ENCODE measurements at regions not wholly inside any gene's neighbourhood (a gene's known extent, or its start where the extent isn't known, plus 50 kb on each side); places are given as distances from the start of the nearest gene placed in this dataset.

DNA sequence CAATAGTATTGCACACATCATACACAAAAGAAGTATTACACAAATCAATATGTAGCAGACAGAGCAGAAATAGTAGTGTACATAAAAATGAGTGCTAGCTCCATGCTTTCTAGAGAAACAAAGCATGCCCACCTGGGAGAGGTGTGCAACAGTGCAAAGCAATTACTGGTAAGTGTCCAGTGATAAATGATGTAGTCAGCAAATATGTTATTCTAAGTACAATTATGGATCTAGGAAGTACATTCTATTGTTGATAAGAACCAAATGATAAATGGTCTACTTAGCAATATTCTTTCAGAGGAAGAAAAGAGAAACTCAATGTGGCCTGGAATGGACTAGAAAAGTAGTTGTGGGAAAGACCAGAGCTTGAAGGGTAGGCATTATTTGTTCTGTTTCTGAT lies 188.6 kb downstream of the HINT1 start (continued):
- TF ChIP-seq, protein P1, sequence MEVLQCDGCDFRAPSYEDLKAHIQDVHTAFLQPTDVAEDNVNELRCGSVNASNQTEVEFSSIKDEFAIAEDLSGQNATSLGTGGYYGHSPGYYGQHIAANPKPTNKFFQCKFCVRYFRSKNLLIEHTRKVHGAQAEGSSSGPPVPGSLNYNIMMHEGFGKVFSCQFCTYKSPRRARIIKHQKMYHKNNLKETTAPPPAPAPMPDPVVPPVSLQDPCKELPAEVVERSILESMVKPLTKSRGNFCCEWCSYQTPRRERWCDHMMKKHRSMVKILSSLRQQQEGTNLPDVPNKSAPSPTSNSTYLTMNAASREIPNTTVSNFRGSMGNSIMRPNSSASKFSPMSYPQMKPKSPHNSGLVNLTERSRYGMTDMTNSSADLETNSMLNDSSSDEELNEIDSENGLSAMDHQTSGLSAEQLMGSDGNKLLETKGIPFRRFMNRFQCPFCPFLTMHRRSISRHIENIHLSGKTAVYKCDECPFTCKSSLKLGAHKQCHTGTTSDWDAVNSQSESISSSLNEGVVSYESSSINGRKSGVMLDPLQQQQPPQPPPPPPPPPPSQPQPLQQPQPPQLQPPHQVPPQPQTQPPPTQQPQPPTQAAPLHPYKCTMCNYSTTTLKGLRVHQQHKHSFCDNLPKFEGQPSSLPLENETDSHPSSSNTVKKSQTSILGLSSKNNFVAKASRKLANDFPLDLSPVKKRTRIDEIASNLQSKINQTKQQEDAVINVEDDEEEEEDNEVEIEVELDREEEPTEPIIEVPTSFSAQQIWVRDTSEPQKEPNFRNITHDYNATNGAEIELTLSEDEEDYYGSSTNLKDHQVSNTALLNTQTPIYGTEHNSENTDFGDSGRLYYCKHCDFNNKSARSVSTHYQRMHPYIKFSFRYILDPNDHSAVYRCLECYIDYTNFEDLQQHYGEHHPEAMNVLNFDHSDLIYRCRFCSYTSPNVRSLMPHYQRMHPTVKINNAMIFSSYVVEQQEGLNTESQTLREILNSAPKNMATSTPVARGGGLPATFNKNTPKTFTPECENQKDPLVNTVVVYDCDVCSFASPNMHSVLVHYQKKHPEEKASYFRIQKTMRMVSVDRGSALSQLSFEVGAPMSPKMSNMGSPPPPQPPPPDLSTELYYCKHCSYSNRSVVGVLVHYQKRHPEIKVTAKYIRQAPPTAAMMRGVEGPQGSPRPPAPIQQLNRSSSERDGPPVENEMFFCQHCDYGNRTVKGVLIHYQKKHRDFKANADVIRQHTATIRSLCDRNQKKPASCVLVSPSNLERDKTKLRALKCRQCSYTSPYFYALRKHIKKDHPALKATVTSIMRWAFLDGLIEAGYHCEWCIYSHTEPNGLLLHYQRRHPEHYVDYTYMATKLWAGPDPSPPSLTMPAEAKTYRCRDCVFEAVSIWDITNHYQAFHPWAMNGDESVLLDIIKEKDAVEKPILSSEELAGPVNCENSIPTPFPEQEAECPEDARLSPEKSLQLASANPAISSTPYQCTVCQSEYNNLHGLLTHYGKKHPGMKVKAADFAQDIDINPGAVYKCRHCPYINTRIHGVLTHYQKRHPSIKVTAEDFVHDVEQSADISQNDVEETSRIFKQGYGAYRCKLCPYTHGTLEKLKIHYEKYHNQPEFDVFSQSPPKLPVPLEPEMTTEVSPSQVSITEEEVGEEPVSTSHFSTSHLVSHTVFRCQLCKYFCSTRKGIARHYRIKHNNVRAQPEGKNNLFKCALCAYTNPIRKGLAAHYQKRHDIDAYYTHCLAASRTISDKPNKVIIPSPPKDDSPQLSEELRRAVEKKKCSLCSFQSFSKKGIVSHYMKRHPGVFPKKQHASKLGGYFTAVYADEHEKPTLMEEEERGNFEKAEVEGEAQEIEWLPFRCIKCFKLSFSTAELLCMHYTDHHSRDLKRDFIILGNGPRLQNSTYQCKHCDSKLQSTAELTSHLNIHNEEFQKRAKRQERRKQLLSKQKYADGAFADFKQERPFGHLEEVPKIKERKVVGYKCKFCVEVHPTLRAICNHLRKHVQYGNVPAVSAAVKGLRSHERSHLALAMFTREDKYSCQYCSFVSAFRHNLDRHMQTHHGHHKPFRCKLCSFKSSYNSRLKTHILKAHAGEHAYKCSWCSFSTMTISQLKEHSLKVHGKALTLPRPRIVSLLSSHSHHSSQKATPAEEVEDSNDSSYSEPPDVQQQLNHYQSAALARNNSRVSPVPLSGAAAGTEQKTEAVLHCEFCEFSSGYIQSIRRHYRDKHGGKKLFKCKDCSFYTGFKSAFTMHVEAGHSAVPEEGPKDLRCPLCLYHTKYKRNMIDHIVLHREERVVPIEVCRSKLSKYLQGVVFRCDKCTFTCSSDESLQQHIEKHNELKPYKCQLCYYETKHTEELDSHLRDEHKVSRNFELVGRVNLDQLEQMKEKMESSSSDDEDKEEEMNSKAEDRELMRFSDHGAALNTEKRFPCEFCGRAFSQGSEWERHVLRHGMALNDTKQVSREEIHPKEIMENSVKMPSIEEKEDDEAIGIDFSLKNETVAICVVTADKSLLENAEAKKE (CRISPR knock-in tag; IDR thresholded peaks at IDR 0.05) = no peak

DNA sequence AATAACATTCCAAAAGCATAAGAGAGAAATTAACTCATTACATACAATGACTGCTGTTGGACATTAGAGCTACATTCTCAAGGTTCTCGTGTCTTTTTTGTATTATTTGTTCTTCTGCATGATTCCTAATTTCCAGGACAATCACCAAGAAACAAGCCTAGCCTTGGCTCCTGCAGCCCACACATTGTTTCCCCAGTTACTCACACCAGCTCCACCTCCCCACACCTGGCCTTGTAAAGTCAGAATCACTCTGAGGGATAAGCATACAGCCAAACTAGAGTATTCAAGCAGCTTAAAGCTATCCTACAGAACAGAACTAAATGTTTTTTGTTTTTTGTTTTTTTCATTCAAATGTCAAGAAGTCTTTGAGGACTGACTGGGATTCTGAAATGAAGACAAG lies 189.2 kb downstream of the HINT1 start:
- Mint-ChIP-seq H3K9me3 (peaks cover 4% of the 10 kb centered on the region; the same call in 2 of the 3 replicates), H3K27me3 (ENCODE audit: insufficient read depth, low read depth, poor library complexity) (peaks cover 2% of the 10 kb centered on the region), H3K36me3 (ENCODE audit: low read depth) (peaks cover under 1% of the 10 kb centered on the region; the same call in 1 of the 3 replicates), H3K27ac (0 out of 2 replicates have a peak overlapping the region, but pooled peaks have one; percentile 14), H3K4me3 (no peak overlapping the region), H3K4me1 (peaks cover 14% of the 10 kb centered on the region)
- Histone ChIP-seq H4K20me1 (replicated peaks; ENCODE audit: insufficient read depth) (no peaks in the 10 kb centered on the region), H2AFZ (peak overlapping the region; percentile 88), H3K27me3 (ENCODE audit: insufficient read depth) (no peaks in the 10 kb centered on the region), H3K4me1 (ENCODE audit: insufficient read depth) (peaks cover 6% of the 10 kb centered on the region), H3K79me2 (replicated peaks; ENCODE audit: insufficient read depth) (no peaks in the 10 kb centered on the region), H3K27ac (ENCODE audit: low read depth) (no peak overlapping the region), H3F3A (replicated peaks; ENCODE audit: low read depth) (no peaks in the 10 kb centered on the region), H3K4me3 (no peak overlapping the region), H3K9me2 (ENCODE audit: insufficient read depth) (peaks cover 5% of the 10 kb centered on the region; the same call in 1 of the 2 replicates), H3K36me3 (ENCODE audit: insufficient read depth) (no peaks in the 10 kb centered on the region), H3K4me2 (no peak overlapping the region)
- DNase-seq (ENCODE audit: low spot score) (peak; percentile 16), ATAC-seq (peak; percentile 88)
- TF ChIP-seq CREB1 (CRISPR knock-in tag; IDR thresholded peaks at IDR 0.05; ENCODE audit: low read depth) (no peak), POLR2AphosphoS5 (IDR thresholded peaks at IDR 0.05; ENCODE audit: low read depth) (no peak), NANOG (IDR thresholded peaks at IDR 0.05; ENCODE audit: borderline replicate concordance) (no peak), ZNF114 (CRISPR knock-in tag; IDR thresholded peaks at IDR 0.05) (no peak), EZH2 (IDR thresholded peaks at IDR 0.05; ENCODE audit: low read depth, unreplicated experiment) (no peak), ETS1 (IDR thresholded peaks at IDR 0.05) (no peak)
- TF ChIP-seq, protein P2, sequence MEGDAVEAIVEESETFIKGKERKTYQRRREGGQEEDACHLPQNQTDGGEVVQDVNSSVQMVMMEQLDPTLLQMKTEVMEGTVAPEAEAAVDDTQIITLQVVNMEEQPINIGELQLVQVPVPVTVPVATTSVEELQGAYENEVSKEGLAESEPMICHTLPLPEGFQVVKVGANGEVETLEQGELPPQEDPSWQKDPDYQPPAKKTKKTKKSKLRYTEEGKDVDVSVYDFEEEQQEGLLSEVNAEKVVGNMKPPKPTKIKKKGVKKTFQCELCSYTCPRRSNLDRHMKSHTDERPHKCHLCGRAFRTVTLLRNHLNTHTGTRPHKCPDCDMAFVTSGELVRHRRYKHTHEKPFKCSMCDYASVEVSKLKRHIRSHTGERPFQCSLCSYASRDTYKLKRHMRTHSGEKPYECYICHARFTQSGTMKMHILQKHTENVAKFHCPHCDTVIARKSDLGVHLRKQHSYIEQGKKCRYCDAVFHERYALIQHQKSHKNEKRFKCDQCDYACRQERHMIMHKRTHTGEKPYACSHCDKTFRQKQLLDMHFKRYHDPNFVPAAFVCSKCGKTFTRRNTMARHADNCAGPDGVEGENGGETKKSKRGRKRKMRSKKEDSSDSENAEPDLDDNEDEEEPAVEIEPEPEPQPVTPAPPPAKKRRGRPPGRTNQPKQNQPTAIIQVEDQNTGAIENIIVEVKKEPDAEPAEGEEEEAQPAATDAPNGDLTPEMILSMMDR (conservative IDR thresholded peaks at IDR 0.05; ENCODE audit: low read depth in 2 of 2) = no peak
- TF ChIP-seq, protein P3, sequence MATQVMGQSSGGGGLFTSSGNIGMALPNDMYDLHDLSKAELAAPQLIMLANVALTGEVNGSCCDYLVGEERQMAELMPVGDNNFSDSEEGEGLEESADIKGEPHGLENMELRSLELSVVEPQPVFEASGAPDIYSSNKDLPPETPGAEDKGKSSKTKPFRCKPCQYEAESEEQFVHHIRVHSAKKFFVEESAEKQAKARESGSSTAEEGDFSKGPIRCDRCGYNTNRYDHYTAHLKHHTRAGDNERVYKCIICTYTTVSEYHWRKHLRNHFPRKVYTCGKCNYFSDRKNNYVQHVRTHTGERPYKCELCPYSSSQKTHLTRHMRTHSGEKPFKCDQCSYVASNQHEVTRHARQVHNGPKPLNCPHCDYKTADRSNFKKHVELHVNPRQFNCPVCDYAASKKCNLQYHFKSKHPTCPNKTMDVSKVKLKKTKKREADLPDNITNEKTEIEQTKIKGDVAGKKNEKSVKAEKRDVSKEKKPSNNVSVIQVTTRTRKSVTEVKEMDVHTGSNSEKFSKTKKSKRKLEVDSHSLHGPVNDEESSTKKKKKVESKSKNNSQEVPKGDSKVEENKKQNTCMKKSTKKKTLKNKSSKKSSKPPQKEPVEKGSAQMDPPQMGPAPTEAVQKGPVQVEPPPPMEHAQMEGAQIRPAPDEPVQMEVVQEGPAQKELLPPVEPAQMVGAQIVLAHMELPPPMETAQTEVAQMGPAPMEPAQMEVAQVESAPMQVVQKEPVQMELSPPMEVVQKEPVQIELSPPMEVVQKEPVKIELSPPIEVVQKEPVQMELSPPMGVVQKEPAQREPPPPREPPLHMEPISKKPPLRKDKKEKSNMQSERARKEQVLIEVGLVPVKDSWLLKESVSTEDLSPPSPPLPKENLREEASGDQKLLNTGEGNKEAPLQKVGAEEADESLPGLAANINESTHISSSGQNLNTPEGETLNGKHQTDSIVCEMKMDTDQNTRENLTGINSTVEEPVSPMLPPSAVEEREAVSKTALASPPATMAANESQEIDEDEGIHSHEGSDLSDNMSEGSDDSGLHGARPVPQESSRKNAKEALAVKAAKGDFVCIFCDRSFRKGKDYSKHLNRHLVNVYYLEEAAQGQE (IDR thresholded peaks at IDR 0.05; ENCODE audit: unreplicated experiment) = no peak

Data from GM23338 (cell line).